HL-60 (cell line): ENCODE measurements at regions not wholly inside any gene's neighbourhood (a gene's known extent, or its start where the extent isn't known, plus 50 kb on each side); places are given as distances from the start of the nearest gene placed in this dataset.

ENCODE experiments used
- DNase-seq, 2 experiments: peaks; one replicate each; pipeline ENCODE4 v3.0.0-alpha.2; 2010 to 2020; ENCODE audit warnings: low read depth in 1 of 2, low spot score in 1 of 2
- H3K27ac ChIP-seq: fragments of 250-450 bp; sonication (Bioruptor Pico); replicated peaks from 2 replicates; pipeline ENCODE4 v1.5.1; 2020; ENCODE audit warnings: mild to moderate bottlenecking, moderate library complexity
- H3K27me3 ChIP-seq: fragments of 250-450 bp; sonication (Bioruptor Pico); 2 replicates; pipeline ENCODE4 v1.5.1; 2021; ENCODE audit warnings: mild to moderate bottlenecking, moderate library complexity; ENCODE audit not compliant: insufficient read depth, poor library complexity, severe bottlenecking
- H3K4me3 ChIP-seq: replicated peaks from 2 replicates; pipeline ENCODE4 v1.5.1; 2011; ENCODE audit warnings: mild to moderate bottlenecking, control low read depth, low read length; ENCODE audit not compliant: insufficient read depth
- CTCF ChIP-seq: IDR thresholded peaks from one replicate; pipeline ENCODE4 v1.5.1; 2011; ENCODE audit warnings: low read length, control low read depth, inconsistent platforms; ENCODE audit not compliant: insufficient read depth
- GABPA ChIP-seq: IDR thresholded peaks from 2 replicates; pipeline ENCODE4 v1.6.1; 2012; ENCODE audit warnings: low read depth
- POLR2AphosphoS5 ChIP-seq: IDR thresholded peaks from 2 replicates; pipeline ENCODE4 v1.6.1; 2012; ENCODE audit warnings: low read depth
- REST ChIP-seq: IDR thresholded peaks from 2 replicates; pipeline ENCODE4 v1.6.1; 2012; ENCODE audit warnings: low read depth; ENCODE audit not compliant: insufficient replicate concordance
- SPI1 ChIP-seq: IDR thresholded peaks from 2 replicates; pipeline ENCODE4 v1.6.1; 2012; ENCODE audit warnings: low read depth, mild to moderate bottlenecking, borderline replicate concordance

GRCh38 chr12:92360543-92360942 lies 214.9 kb upstream of the BTG1 start:
- no peaks in the 10 kb centered on the region for H3K27me3 ChIP-seq
- no peak overlapping the region for H3K4me3 ChIP-seq
- H3K27ac ChIP-seq = no peak overlapping the region
- DNase-seq = no peak
- TF ChIP-seq CTCF (no peak), REST (no peak), POLR2AphosphoS5 (no peak), SPI1 (no peak), GABPA (no peak)

- Histone ChIP-seq H3K27ac (no peak overlapping the region), H3K4me3 (no peak overlapping the region), H3K27me3 (no peaks in the 10 kb centered on the region)
- DNase-seq = no peak
- TF ChIP-seq CTCF (no peak), GABPA (no peak), POLR2AphosphoS5 (no peak), REST (no peak), SPI1 (no peak)
These were observed 214.0 kb upstream of the BTG1 start for GRCh38 chr12:92359581-92360209.

- Histone ChIP-seq H3K27me3 (no peaks in the 10 kb centered on the region), H3K4me3 (no peak overlapping the region), H3K27ac (no peak overlapping the region)
- TF ChIP-seq CTCF (no peak), GABPA (no peak), POLR2AphosphoS5 (no peak), SPI1 (no peak), REST (no peak)
- DNase-seq = no peak
These were observed 212.1 kb upstream of the BTG1 start for GRCh38 chr12:92357584-92358261.
